GM21619 (cell line): ENCODE measurements at regions not wholly inside any gene's neighbourhood (a gene's known extent, or its start where the extent isn't known, plus 50 kb on each side); places are given as distances from the start of the nearest gene placed in this dataset.

Source experiments
- ATAC-seq: cut with Tn5 transposase; IDR thresholded peaks from one replicate; pipeline ENCODE4 v1.9.1; 2021; ENCODE audit not compliant: unreplicated experiment

DNA sequence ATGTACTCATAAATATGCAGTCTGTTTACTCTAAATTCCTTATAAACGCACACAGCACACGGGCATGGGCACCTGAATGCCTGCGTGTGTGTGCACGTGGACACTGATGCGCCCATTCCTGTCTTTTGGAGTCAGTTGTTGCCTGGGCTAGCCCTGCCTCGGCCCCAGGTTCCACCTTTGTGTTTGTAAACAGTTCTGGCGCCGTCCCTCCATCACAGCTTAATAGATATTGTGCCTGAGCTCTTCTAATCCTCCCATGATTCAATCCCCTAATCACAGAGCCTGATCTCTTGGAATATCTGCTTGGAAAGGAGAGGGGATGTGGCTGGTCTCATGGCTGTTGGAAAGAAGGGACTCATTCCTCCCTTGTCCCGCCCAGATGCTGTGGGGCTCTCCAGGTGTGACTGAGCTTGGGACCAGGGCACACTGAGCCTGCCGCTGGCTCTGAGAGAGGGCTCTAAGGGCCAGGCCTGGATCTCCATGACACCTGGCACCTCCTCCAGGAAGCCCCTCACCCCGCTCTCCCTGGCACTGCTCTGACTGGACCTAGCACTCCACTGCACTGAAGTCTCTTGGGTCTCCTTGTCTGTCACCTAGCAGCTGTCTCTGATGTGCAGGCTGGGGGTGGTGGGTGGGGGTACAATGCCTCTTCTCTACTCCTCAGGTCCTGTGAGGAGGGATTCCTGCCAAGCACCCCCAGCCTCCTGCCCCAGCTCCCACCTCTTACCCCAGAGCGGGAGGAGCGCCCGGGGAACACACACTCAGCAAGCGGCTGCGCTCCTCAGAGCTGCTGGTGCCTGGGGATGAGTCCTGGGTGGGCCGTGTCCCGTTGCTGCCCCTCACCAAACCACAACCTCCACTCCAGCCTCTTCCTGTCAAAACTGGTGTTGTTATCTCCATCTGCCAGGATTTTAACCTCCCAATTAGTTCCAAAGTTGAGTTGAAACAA lies 181.3 kb downstream of the INHBB start:
- no peak for ATAC-seq

DNA sequence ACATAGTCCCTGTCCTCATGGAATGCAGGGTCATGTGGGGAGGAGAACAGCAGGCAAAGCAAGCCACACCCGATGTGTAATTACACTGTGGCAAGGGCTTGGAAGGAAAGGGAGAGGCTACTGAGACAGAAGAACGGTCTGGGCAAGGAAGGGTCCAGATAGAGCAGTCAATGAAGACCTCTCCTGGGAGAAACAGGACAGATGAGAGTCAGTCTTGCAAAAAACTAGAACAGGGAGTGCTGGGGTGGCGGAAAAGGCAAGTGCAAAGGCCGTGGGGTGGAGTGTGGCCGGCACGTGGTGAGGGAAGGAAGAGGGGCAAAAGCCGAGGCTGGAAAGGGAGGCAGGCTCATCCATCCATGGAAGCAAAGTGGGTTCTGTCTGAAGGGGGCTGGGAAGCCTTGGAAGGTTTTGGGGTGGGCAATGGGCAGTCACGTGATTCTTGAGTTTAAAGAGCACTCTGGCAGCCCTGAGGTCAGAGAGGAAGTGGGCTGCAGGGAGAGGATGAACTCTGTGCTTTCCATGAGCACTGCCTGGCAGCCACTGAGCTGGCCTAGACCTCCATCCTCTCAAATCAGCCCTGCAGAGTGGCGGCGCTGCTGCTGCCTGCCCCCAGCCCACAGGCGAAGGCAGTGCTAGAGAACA lies 182.2 kb downstream of the INHBB start:
- no peak for ATAC-seq

GRCh38 chr2:120528693-120529076 lies 182.7 kb downstream of the INHBB start:
- ATAC-seq = no peak

- ATAC-seq = no peak
Observed at GRCh38 chr2:120530781-120531180, 184.8 kb downstream of the INHBB start.

DNA sequence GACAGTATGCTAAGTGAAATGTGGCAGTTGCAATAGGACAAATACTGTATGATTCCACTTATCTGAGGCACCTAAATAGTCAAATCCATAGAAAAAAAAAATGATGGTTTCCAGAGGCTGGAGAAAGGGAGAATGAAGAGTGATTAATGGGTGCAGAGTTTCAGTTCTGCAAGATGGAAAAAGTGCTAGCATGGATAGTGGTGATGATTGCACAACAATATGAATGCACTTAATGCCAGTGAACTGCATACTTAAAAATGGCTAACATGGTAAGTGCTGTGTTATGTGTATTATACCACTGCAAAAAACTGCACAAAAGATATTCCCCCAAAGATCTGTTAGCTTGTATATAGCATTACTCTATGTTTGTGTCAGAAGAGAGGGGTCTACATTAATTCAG lies 185.4 kb downstream of the INHBB start:
- no peak for ATAC-seq

DNA sequence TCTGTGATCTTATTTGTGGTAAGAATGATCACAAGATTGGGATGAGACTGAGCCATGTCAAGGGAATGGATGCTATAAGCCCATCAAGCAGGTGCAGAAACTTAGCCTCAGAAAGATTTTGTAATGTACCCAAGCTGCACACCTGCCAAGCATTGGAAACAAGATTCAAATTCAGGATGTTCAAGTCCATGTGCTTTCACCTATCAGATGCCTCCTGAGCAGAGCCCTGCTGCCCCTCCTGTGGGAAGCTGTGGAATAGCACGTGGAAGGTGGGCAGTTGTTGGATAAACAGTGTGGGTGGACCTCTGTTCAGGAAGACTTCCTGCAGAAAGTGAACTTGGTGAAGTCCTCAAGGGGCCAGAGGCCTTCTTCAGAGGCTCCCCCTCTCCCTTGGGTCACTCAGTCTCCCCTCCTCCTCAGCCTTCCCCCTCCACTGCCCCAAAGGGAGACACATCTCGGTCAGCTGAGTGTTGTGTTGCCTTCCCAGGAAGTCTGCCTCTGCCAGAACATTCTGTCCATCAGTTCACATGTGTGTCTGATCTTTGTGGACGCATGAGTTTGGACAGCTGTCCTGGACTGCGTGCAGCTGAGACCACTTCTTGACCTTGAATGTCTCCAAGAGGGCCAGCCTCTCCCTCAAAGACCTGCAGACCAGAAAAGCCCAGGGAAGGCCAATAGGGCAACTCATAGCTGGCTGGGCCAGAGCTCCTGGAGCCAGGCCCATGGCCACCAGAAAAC lies 186.1 kb downstream of the INHBB start:
- no peak for ATAC-seq

DNA sequence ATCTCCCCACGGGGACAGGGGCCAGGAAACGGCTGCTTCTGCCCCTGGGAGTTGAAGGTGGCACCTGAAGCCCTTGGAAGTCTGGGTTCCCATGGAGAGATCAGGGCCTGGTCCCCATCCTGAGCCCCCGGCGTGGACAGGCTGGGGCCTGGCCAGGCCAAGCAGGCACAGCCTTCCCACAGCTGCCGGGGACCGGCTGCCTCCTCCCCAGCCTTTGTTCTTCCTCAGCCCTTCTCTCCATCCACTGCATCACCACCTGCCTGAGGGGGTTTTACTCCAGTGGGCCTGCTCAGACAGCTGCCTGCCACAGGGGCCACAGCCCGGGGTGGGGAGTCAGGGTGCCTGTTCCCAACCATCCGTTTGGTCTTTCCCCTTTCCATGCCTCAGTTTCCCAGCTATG lies 187.7 kb downstream of the INHBB start:
- ATAC-seq = no peak

DNA sequence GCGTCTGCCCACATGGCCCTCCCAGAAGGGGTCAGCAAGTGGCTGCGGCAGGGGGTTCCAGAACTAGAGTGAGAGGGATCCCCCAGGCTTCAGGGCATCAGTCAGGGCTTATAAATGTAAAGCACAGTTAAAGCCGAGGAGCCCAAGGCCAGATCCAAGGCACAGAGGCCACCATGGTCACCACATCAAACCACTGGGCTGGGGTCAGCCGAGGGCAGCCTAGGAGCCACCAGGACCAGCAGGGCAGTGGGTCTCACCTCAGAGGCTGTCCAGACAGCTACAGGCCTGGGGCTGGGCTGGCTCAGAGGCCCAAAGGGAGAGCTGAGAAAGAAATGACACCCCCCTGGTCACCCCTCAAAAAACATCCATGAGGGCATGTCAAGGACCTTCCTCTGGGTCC lies 188.5 kb downstream of the INHBB start:
- no peak for ATAC-seq

DNA sequence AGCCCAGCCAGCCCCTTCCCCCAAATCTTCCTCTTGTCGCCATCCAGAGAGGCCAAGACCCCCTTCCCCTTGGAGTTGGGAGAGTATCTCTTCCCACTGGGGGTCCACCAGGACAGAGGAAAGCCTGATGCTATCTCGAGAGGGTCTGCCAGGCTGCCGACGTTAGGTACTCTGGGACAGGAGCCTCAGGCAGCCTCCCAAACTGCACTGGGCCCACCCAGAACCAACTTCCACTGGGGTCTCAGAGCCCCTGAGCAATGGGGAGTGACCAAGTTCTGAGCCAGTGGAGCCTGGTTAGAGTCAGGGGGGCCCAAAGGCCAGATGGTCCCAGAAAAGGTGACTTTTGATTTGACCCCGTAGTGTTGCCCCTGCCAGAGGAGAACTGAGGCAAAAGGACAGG lies 189.1 kb downstream of the INHBB start:
- no peak for ATAC-seq

GRCh38 chr2:120536141-120536540 lies 190.2 kb downstream of the INHBB start:
- no peak for ATAC-seq

DNA sequence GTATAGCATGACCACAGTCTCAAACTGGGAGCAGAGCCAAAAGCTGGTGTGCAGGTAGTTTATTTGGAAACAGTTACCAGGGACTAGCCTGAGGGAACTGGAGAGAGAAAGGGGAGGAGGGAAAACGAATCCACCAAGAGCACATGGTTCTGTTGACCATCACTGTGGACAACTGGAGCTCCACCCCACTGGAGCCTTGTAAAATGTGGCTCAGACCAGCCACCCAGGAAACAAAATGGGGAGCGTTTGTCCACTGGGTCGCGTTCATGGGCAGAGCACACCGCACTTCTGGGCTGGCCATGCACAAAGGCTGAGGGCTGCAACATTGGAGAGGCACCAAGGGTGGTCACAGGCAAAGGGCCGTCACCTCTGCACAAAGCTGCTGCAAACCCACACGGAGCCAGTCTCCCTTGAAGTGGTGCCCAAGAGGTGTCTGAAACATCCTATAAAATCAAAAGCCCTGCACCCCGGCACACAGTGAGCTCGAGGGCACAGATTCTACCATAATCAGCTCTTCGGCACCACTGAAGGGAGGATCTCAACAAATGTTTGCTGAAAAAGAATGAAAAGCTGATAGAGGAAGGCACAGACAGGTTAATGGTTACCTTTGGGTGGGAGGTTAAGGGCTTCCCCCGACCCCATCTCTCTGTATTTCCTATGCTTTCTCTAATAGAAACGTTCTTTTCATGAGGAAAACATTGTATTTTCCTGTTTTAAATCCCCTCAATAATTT lies 192.9 kb downstream of the INHBB start:
- ATAC-seq = no peak

- no peak for ATAC-seq
Observed at GRCh38 chr2:120539424-120539936, 193.5 kb downstream of the INHBB start.

GRCh38 chr2:120539937-120540718 lies 194.2 kb downstream of the INHBB start:
- ATAC-seq = no peak

GRCh38 chr2:120540719-120541552 lies 194.7 kb upstream of the GLI2 start:
- ATAC-seq = no peak

DNA sequence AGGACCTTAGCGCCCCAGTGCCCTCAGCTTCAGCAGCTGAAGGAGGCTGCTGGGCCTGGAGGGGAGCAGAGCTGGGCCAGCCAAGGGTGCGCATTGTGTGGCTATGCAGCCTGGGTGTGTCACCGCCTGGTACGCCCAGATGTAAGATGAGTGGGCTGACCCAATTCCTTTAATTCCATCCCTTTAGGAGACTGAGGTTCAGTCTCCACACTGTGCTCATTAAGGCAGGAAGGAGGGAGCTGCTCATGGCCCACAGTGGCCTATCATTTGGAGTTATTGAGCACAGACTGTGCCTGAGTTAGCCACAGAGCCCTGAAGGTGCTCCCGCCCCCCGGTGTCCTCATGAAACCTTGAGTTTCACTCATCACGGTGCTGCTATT lies 194.1 kb upstream of the GLI2 start:
- no peak for ATAC-seq

- ATAC-seq = no peak
Observed at GRCh38 chr2:120541972-120542670, 193.5 kb upstream of the GLI2 start.

- no peak for ATAC-seq
Observed at GRCh38 chr2:120542911-120543527, 192.6 kb upstream of the GLI2 start.

- ATAC-seq = no peak
Observed at GRCh38 chr2:120543899-120544298, 191.8 kb upstream of the GLI2 start.
